RPMI7951 (cell line): ENCODE measurements at regions not wholly inside any gene's neighbourhood (a gene's known extent, or its start where the extent isn't known, plus 50 kb on each side); places are given as distances from the start of the nearest gene placed in this dataset.

Experiments used
- DNase-seq: peaks from one replicate; pipeline ENCODE4 v3.0.0-alpha.2; 2012; ENCODE audit warnings: low read depth

DNA sequence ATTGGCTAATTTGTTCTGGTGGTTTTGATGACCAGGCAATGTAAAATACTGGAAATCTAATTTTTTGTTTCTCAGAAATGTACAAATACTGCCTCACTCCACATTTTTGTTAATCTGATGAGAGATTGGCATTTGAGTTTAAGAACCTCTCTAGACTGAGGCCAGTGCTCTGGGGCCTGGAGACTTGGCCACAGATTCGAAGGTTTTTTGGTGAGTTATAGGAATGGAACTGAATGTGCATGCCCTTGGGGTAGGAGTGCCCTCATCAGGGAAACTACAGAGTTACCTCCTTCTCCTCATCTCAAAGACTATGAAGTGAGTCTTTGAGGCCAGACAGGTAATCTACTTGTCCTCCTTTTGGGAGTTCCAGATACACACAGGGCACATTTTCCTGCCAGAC is 347.9 kb downstream of the LTN1 start:
- DNase-seq: no peak

DNA sequence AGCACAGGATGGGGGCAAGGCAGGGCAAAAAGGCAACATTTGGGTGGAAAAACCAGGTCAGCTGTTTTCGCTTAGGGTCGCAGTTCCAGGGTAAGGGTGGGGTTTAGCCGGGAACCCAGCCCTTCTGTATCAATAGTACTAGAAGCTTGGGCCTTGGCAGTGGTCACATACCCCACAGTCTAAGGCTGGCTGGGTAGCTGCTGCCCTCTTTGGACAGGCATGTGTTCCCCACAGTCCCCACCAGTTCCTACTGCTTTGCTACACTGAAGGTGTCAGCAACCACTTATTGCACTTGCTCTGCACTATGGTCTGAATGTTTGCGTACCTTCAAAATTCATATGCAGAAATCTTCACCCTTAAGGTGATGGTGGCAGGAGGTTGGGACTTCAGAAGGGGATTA is 349.8 kb downstream of the LTN1 start:
- no peak for DNase-seq

DNA sequence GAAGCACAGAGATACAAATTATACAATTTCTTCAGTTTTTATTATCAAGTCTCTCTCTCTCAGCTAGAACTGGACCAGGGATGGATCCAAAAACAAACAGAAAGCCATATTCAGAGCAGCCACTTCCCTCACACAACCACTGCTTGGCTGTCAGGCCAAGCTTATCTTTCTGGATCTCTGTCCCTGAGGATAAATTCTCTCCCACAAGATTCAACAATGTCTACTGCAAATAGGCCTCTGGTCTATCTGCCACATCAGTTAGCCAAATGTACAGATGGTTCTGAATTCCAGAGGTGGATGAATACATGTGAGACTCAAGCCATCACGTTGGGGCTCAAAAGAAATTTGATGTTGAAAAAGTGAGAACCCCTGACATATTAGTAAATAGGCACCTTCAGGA is 350.9 kb downstream of the LTN1 start:
- DNase-seq: no peak

DNA sequence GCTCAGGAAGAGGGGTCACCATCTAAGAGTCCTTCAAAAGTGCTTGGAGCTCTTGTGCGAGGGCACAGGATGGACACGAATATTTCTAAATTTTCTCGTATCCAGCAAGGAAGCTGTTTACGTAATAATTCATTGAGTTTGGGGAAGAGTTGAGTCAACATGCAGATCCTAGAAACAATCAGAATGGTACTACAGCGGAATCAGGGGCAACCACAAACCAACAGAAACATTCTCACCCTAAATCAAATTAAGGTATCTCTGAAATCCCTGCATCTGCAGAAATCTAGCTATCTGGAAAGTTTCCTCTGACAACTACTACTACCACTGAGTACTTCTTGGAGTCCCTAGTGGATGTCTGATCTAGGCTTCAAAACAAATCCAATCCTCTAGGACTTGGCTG is 352.4 kb downstream of the LTN1 start:
- no peak for DNase-seq

DNA sequence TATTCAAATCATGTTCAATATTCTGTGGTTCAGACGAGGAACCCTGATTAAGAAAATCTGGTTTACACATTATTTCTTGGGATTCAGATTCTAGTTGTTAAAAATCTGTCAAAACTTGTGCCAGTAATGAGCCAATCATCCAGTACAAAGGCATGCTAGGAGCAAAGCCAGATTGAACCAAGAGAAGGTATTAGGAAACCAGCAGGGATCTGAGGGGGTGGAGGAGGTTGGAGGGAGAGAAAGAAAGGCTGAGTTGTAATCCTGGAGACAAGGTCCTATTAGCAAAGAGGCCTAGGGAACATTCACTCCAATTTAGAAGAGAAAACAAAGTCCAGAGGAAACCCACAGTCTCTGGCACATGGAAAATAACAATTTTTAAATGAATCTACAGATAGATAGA is 352.9 kb downstream of the LTN1 start:
- no peak for DNase-seq

DNA sequence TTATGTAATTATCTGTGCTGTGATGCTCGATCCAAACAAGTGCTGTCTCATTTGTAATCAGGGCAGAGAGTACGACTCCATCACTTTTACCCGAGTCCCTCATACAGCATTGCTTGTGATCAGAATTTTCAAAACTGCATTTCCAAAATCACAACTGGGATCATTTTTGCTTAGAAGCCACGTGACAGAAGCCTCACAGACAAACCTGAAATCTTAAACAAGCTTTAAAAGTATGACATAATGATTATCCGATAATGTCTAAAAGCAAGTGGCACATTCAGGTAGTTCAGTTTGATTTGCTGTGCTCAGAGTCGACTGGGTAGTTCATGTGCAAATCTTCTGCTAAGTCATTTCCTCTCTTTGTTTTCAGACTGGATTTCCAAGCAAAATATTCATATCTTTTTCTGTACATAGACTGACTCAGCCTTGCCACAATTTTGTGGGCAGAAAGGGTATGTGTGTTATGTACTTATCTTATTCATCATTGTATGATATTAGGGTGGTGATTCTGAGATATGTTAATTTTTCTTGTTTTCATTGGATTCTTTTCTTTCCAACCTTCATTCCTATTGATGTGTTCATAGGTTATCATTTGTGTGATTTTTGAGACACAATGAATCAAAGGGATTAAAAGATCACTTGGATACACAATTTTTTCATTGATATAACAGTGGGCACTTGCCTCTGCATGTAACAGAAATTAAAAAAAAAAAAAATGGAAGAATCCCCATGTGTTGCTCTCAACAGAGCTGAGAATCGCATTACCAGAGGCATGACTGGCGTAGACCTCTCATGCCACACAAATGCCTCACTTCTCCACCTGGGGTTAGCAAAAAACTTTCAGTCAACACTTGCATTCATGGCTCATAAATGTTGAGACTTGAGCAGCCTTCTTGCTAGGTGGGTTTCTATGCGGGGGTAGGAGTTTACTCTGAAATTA is 355.7 kb downstream of the LTN1 start:
- DNase-seq: peak; percentile 30

DNA sequence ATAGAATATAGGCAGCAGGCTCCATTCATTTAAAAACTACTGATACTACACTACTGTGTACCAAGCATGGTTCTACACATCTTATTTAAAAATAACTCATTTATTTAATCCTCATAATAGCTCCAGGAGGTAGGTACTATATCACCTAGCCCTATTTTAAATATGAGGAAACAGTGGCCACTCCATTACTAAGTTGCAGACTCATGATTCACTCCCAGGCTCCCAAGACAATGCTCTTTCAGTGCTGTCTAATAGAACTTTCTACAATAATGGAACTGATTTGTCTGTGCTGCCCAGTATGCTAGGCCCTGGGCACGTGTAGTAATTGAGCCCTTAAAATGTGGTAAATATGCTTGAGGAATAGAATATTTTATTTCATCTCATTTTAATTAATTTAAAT is 357.1 kb downstream of the LTN1 start:
- DNase-seq: no peak

DNA sequence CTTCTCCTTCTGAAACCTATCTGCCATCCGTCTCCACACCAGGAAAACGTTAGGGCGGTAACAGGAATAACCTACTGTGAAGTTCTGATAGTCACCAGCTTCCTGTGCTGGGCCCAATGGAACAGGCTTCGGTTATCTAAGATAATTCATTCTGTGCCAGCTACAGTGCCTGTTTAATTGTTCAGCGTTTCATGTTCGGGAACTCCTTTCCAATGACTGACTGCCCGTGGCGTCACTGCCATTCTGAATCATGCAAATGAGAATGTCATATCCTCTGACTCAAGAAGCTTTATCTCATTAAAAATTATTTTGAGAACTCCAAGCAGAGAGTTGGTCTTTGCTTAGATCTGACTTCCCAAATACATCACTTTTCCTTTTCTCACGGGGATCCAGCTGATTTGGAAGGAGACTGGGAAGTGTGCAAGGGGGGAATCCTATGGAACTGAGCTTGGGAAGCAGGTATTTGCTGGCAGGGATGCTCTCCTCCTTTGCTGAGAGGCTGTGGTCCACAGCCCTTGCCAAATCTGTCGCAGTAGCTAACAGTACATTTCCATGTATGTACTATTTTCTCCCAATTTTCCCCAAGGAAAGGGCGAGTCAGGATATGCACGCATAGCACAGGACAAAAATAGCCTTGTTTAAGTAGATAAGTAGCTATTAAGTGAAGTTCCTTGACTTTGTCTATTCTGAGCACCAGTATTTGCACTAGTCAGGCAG is 358.7 kb downstream of the LTN1 start:
- peak; percentile 7 for DNase-seq

DNA sequence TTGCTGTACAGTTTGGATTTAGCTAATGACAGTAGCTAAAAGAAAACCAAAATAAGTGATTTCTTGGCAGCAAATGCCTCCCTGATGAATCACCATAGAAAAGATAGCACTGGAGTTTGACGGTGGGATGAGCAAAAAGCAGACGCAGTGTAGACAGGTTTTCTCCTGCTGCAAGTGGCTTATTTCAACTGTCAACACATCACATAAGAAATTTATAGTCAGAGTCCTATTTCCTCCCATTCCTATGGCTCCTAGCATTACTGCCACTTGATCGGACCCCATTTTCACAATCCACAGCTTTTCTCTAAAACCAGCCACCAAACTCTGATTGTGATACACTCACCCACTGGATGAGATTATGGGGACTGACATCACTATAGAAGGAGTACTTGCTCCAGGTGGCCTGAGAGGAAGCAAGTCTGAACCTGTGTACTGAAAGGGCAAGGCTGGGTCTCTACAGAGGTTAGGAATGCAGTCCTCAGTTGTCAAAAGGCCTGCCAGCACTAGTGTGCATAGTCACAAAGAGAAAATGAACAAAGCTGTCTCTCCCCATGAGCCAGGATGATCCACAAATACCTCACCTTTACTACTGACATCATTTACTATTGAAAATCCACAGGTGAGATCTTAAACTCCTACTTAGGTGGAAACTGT is 359.8 kb downstream of the LTN1 start:
- DNase-seq: peak; percentile 3

DNA sequence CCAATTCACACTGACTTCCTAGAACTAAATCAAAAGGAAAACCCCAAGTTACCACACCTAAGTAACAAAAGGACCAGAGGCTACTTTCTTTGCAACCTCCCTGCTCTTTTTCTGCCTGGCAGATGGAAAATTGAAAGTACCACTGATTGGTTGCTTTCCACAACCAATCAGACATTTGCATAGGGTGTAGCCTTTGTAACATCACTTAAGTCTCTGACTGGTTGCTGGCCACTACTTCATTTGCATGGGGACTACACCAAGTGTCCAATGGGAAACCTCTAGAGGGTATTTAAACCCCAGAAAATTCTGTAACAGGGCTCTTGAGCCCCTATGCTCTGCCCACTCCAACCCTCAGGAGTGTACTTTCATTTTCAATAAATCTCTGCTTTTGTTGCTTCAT is 365.0 kb downstream of the LTN1 start:
- DNase-seq: no peak

DNA sequence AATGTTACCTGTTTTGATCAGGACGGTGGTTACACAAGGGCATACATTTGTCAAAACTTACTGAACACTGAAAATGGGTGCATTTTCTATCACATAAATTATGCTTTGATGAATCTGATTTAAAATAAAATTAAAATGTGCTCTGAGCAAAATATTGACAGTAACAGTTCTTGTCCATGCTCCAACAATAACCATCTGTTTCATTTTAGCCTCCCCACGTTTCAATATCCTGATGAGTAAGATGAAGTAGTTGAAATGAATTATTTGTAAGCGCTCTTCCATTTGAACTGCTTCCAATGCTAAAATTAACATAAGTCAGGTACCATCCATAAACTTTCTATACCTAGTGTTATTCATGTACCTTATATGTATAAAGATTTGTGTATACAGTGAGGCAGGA is 365.4 kb downstream of the LTN1 start:
- no peak for DNase-seq

DNA sequence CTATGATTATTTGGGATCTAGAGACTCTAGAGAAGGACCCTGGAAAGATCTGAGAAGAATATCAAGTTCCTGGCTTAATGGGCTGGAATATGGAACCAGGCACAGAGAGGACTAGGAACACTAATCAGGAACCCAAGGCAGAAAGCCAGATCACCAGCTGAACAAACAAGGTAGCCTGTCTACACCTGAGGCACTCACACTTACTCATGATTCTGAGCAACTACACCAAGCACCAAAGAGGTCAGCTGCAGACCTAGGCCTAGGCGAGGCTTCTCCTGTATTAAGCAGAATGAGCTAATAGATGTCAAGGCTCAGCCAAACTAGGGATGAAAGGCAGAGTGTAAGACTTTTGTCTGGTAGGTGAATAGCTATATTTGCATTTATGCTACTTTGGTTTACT is 368.1 kb downstream of the LTN1 start:
- DNase-seq: no peak

DNA sequence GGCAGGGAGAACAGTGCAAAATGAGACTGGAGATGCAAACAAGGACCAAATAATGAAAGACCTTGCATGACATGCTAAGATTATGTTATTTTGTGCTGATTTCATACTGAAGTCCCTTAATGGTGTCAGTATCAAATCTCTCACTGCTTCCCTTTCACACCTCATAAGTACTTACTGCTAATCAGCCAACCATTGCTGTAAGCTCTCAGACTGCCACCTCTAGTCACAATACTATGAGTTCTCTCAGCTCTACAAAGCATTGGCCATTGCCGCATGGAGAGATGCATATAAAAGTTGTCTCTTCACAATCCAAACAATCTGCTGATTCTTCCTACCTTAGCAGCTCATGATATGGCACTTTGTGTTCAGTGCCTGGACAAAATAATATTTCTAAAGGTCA is 375.4 kb downstream of the LTN1 start:
- DNase-seq: no peak

DNA sequence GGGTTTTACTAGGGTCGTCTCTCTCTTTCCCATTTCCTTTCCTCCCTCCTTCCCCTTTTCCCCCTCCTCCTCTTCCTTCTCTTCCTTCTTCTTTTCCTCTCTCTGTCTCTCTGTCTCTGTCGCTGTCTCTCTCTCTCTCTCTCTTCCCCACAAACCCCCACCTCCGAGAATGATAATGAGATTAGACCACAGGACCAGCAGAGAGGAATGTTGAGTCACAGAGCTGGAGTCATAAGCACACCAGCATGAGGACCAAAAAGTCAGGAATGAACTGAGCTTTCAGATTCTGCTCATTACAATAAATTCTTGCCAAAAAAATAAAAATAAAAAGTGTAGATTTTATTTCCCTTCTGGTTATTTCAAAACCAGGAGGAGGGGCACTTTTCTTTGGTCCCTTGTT is 377.4 kb downstream of the LTN1 start:
- DNase-seq: peak; percentile 1

DNA sequence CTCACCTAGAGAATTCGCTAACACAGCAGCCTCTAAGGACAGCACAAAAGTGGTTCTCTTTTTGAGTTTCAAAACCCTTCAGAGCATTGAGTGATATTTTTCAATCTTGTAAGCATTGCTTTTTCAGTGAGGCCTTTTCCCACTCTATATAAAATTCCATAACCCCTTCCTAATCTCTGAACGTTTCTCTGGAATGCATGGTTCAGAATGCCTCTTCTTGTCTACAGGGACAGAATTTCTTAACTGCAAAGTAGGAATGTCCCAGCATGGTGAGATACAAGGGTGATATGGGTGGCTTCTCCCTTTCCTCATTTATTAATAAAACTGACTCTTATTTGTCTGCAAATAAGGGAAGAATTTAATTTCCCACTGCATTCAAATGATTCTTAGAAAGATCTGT is 377.9 kb downstream of the LTN1 start:
- DNase-seq: no peak

DNA sequence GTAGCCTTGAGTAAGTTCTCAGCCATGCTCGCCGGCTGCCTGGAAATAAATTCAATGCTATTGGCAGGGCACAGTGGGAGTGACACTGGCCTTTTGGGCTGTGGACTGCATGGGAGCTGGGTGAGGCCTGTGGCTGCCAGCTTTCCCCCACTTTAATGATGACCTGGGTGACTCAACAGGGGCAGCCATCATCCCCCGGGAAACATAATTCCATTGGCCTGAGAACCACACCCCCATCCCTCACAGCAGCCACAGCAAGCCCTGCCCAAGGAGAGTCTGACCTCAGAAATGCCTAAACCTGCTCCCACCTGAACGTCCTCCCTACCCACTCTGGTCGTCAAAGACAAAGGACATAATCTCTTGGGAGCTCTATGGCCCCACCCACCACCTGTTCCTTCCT is 384.0 kb downstream of the LTN1 start:
- no peak for DNase-seq

DNA sequence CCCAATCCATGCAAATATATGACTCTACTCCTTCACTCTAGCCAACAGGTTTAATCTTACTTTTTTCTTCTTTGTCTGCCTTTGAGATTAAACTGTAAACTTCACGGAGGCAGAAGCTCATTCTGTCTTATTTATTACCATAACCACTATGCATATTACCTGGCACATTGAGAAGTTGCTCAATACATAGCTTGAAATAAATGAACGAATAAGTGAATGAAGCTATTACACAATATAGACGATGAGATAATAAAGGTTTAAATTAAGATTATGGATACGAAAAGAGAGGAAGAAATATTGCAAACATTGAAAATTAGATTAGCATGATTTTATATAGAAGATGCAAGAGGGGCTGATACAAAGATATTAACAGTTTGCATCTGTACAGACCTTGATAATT is 385.1 kb downstream of the LTN1 start:
- no peak for DNase-seq

DNA sequence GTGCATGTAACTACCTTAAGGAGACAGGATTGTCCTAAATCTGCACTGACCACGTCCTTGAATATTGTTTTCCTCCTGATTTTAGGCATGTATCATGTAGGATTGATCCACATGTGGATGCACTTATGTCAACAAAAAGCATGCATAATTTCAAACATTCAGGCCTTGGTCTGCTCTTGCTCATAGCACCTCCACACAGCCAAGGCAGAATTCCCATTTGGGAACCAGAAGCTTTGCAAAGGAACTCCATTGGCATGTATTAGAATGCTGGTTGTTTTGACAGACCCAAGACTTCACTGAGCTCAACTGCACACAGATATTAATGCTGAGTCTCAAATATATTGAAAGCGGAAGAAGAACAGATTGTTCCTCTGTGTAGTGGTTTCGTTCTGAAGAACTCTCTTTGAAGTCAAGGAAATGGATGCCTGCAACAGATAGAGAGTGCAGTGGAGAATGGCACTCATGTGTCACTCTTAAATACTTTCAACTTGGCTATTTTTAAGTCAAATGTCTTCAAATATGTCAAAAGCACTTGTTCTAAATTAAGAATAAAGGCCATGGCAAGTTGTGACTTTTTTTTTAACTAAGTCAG is 387.6 kb downstream of the LTN1 start:
- no peak for DNase-seq

DNA sequence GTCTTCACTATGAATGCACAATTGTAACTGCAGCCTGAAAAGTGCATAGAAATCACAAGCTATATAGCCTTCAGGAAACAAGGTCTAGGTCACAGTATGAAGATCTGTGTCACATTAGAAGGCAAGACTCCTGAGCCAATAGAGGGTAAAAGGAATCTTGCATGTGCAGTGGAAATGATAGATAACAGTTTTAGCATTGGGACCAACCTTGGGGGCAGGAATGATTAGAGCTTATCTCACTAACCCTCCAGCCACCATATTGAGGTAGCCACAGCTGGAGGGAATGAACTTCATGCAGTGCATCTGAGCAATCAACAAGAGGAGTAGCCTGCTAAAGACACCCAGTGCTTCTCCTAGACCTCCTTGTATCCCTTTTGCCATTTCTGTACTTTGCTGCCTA is 390.1 kb downstream of the LTN1 start:
- no peak for DNase-seq

DNA sequence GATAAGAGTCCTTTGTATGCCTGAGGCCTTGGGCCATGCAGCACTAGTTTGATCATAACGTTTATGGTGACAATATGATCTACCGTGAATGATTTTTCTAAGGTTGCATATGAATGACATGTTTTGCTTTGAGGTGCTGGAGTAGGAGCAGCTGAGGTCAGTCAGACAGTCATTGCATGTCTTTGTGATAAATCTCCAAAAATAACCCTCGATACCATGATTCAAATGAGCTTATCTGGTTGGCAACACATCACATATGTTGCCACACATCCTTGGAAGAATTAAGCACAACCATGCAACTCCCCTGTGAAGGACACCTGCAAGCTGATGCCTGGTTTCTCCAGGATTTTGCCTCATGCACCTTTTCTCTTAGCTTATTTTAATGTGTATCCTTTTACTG is 394.5 kb downstream of the LTN1 start:
- DNase-seq: no peak

DNA sequence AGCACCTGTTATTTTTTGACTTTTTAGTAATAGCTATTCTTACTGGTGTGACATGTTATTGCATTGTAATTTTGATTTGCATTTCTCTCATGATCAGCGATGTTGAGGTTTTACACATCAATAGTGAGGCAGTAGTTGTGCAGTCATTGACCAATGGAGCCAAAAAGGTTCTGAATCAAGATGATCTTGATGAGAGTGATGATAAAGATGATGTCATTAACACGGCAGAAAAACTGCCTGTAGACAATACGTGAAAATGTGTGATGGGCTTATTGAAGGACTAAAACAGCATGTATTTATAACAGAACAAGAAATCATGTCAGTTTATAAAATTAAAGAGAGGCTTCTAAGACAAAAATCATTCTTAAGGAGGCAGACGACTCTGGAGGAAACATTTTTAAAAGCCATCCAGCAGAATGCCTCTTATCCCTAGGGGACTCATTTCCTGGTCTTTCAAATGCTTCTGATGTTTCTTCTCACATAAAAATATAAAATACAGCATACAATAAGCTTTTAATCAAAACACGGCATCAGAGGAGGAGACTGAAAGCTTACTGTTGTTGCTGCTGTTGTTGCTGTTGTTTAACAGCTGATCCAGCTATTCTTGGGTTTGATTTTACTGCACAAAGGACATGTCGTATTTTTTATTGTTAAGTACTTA is 400.3 kb downstream of the LTN1 start:
- DNase-seq: no peak

DNA sequence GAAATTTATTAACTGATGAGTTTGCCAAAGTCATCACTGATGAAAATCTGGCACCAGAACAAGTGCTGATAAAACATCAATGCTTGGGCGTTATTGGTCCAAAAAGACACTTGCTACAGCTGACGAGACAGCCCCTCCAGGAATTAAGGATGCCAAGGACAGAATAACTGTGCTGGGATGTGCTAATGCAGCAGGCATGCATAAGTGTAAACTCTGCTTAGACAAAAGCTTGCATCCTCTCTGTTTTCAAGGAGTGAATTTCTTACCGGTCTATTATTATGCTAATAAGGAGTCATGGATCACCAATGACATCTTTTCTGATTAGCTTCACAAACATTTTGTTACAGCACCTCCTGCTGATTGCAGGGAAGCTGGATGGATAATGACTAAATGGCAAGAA is 402.0 kb downstream of the LTN1 start:
- DNase-seq: no peak
